GM21381 (cell line): ENCODE measurements at regions not wholly inside any gene's neighbourhood (a gene's known extent, or its start where the extent isn't known, plus 50 kb on each side); places are given as distances from the start of the nearest gene placed in this dataset.

Source experiments
- ATAC-seq: cut with Tn5 transposase; IDR thresholded peaks from one replicate; pipeline ENCODE4 v1.9.1; 2021; ENCODE audit warnings: mild to moderate bottlenecking, moderate library complexity; ENCODE audit not compliant: unreplicated experiment

GRCh38 chr21:35134309-35134708, 85.2 kb upstream of the RUNX1 start:
- ATAC-seq, result no peak

- ATAC-seq, result no peak
Observed at GRCh38 chr21:35128536-35128935, 79.4 kb upstream of the RUNX1 start.

- no peak for ATAC-seq
Observed at GRCh38 chr21:35127851-35128250, 78.7 kb upstream of the RUNX1 start.

GRCh38 chr21:35127026-35127425, 77.9 kb upstream of the RUNX1 start:
- no peak for ATAC-seq

GRCh38 chr21:35120631-35121180, 71.6 kb upstream of the RUNX1 start:
- ATAC-seq, result no peak

GRCh38 chr21:35119501-35120047, 70.5 kb upstream of the RUNX1 start:
- no peak for ATAC-seq

- no peak for ATAC-seq
Observed at GRCh38 chr21:35116777-35117176, 67.7 kb upstream of the RUNX1 start.

GRCh38 chr21:35113064-35113463, 64.0 kb upstream of the RUNX1 start:
- ATAC-seq, result no peak

- no peak for ATAC-seq
Observed at GRCh38 chr21:35111321-35111930, 62.3 kb upstream of the RUNX1 start.

- no peak for ATAC-seq
Observed at GRCh38 chr21:35108887-35109286, 59.8 kb upstream of the RUNX1 start.

- no peak for ATAC-seq
Observed at GRCh38 chr21:35107520-35107919, 58.4 kb upstream of the RUNX1 start.

GRCh38 chr21:35106246-35106835, 57.2 kb upstream of the RUNX1 start:
- no peak for ATAC-seq

GRCh38 chr21:35102488-35103371, 53.6 kb upstream of the RUNX1 start:
- ATAC-seq, result no peak

GRCh38 chr21:35100349-35100811, 51.3 kb upstream of the RUNX1 start:
- no peak for ATAC-seq

GRCh38 chr21:35099310-35099709, 50.2 kb upstream of the RUNX1 start:
- ATAC-seq, result no peak
